AG10803 (cell line): ENCODE measurements at regions not wholly inside any gene's neighbourhood (a gene's known extent, or its start where the extent isn't known, plus 50 kb on each side); places are given as distances from the start of the nearest gene placed in this dataset.

Experiments
- DNase-seq: peaks from one replicate; pipeline ENCODE4 v3.0.0; 2010; ENCODE audit warnings: low read depth
- H3K4me3 ChIP-seq: 2 replicates; pipeline ENCODE4 v1.5.1; 2011; ENCODE audit warnings: mild to moderate bottlenecking, low read length, control low read depth
- CTCF ChIP-seq: conservative IDR thresholded peaks from 2 replicates; pipeline ENCODE4 v1.5.1; 2011; ENCODE audit warnings: mild to moderate bottlenecking, low read length, control low read depth, inconsistent platforms

- DNase-seq, result no peak
- no peak for TF ChIP-seq CTCF
- H3K4me3 ChIP-seq, result no peak overlapping the region
These were observed 353.5 kb downstream of the SPATA31D1 start for GRCh38 chr9:82342046-82342445.

- DNase-seq, result no peak
- TF ChIP-seq CTCF, result no peak
- H3K4me3 ChIP-seq, result no peak overlapping the region
These were observed 357.5 kb downstream of the SPATA31D1 start for GRCh38 chr9:82346040-82346439.

GRCh38 chr9:82353631-82354278, 365.2 kb downstream of the SPATA31D1 start:
- no peak for DNase-seq

GRCh38 chr9:82354279-82354659, 365.7 kb downstream of the SPATA31D1 start:
- no peak for TF ChIP-seq CTCF
- DNase-seq, result peak; percentile 71
- no peak overlapping the region for H3K4me3 ChIP-seq

More at GRCh38 chr9:82353631-82354278, 365.2 kb downstream of the SPATA31D1 start:
- no peak for TF ChIP-seq CTCF
- H3K4me3 ChIP-seq, result no peak overlapping the region

GRCh38 chr9:82356131-82356530, 367.6 kb downstream of the SPATA31D1 start:
- DNase-seq, result no peak
- no peak for TF ChIP-seq CTCF
- no peak overlapping the region for H3K4me3 ChIP-seq

- TF ChIP-seq CTCF, result no peak
- DNase-seq, result no peak
- no peak overlapping the region for H3K4me3 ChIP-seq
These were observed 368.3 kb downstream of the SPATA31D1 start for GRCh38 chr9:82356871-82357270.

- no peak overlapping the region for H3K4me3 ChIP-seq
- DNase-seq, result no peak
- no peak for TF ChIP-seq CTCF
These were observed 374.6 kb downstream of the SPATA31D1 start for GRCh38 chr9:82363198-82363597.
